ENCODE measurements at regions not wholly inside any gene's neighbourhood (a gene's known extent, or its start where the extent isn't known, plus 50 kb on each side); places are given as distances from the start of the nearest gene placed in this dataset.
"Not testable (repeated sequence)": the region's sequence is repeated elsewhere in the genome, so short reads cannot be mapped to it uniquely, and the experiment has no call there.

DNA sequence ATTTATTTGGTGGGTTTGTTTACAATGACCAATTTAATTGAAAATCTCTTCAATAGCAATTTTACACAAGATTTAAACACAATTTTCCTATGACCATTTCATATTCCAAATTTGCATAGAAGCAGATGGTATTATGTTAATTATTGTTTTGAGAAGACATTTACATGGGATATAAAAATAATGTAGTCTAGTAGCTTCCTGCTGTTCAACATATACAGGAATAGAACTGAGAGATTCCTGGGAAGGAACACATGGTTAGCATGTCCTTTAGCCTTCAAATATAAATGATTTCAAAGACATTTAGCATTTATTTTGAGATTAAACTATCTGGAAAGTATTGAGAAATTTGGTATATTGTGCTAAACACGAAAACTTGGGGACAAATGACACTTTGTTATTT lies 129.6 kb downstream of the KCNE4 start:
- DNase-seq: no peak

- no peak for DNase-seq
Measured at GRCh38 chr2:223182356-223182755, 130.4 kb downstream of the KCNE4 start.

DNA sequence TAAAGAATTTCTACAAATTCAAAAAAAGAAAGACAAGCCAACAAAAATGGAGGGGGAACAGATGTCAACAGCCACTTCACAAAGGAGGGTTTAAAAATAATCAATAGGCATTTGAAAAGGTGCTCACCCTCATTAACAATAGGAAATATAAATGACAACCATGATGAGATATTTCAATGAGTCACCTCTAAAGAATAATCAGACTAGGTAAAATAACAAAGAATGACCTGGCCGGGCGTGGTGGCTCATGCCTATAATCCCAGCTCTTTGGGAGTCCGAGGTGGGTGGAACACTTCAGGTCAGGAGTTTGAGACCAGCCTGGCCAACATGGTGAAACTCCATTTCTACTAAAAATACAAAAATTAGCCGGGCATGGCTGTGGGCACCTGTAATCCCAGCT lies 133.6 kb downstream of the KCNE4 start:
- DNase-seq: no peak

DNA sequence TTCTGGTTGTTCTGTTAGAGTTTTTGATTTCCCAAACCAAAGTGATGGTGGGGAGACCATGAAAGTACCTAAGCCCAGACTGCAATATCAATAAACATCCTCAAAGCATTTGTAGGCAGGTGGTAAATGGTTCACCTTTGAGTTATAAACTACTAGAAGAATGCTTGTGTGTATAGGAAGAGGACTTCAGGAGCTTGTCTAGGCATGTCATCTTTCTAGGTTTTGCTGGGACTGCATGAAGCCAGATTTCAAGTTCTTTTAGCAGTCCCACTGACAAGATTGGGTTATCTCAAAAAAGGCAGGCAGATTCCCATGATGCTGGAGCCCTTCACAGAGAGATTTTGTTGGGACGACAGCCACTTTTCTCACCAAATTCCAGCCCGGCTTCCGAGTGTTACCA lies 135.3 kb downstream of the KCNE4 start:
- no peak for DNase-seq

GRCh38 chr2:223190561-223191206 lies 138.7 kb downstream of the KCNE4 start:
- not testable (repeated sequence) for DNase-seq

GRCh38 chr2:223196331-223196730 lies 144.3 kb downstream of the KCNE4 start:
- no peak for DNase-seq

DNA sequence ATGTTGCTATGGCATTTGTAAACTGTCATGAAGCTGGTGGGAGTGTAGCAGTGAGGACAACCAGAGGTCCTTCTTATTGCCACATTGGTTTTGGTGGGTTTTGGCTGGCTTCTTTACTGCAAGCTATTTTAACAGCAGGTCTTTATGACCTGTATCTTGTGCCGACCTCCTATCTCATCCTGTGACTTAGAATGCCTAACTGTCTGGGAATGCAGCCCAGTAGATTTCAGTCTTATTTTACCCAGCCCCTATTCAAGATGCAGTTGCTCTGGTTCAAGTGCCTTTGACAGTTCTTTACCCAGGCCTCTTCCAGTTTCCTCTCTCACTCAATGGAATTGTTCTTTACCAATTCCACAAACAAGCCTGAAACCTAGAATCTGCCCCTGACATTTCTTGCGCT lies 145.1 kb downstream of the KCNE4 start:
- DNase-seq: no peak

DNA sequence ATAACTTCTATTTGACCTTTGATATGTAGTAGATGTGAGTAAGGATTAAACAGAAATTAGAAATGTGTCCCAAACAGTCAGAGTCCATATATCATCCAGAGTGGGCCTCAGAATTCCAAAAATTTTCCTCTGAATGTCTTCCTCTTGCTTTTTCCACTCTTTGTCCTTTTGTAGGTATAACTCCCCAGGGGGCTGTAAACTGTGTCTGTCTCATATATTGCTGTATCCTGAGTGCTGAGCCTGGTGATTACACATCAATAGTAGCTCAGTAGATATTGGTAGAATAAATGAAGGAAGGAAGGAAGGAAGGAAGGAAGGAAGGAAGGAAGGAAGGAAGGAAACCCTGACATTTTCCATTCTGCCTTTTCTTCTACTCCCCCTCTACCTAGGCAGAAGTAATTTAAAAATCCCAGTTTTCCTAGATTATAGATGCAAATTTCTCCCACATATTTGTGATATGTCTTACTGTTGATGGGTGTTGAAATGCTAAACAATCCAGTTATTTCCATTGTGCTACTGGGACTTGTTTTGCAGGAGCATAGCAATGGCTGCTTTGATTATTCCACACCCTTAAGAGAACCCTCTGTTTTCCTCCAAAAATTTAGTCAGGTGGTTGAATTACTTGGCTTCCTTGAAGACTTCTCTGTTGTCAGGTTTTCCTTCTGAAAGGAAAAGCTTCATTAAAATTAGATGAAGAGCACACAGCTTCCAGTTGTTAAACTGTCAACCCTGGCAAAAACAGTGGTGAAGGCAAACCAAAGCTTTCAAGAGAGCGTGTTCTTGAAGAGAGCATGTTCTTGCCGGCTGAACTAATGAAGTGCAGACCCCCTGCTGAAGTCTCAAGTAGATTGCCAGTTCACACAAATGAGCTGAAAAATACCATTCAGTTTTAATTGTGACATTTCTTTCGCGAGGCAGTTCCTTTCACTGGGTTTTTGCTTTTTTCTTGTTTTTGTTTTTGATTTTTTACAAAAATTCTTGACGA lies 147.8 kb downstream of the KCNE4 start:
- DNase-seq: no peak

- DNase-seq: no peak
Measured at GRCh38 chr2:223203971-223204929, 152.3 kb downstream of the KCNE4 start.

DNA sequence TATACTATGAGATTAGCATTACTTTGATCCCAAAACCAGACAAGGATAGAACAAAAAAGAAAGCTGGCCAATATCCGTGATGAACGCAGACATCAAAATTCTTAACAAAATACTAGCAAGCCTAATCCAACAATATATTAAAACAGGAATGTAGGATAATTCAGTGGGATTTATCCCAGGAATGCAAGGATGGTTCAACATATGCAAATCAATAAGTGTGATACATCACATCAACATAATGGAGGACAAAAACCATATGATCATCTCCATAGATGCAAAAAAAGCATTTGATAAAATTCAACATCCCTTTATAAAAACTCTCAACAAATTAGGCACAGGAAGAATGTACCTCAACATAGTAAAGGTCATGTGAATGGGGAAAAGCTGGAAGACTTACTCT lies 158.5 kb downstream of the KCNE4 start:
- DNase-seq: no peak

DNA sequence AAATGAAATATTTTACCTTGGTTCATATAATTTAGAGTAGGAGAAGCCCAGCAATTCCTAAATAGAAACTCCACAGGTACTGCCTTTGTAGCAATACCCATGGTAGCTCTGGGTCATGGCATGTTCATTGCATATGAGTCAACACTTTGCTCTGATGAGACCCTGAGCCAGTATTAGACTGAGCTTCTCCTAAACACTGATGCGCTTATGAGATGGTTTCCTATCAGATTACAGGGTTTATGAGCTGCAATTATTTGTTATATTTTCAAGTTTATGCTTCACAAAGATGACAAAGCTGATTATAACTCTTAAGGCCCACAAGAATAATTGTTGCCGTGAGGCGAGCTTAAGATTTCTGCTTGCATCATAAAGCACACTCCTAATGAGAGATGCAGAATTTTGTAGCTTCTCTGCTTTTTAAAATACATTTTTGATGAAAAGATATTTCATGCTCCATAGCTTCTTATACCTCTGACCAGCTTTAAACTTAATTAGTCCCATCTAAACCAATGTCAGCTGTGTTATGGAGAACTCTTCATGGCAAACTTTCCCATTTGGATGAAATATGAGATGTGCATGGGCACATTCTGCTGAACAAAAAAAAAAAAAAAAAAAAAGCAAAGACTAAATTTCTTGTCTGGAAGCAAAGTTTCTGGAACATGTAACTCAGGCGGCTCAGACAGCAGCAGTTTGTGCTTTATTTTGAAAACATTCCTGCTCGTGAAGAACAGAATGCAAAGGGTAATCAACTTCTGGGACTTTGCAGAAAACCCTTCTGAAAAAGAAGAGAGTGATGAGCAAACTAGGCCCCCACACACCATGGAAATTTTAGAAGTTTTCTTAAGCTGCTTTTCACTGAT lies 162.6 kb downstream of the KCNE4 start:
- no peak for DNase-seq

- DNase-seq: no peak
Measured at GRCh38 chr2:223215254-223215516, 163.2 kb downstream of the KCNE4 start.

DNA sequence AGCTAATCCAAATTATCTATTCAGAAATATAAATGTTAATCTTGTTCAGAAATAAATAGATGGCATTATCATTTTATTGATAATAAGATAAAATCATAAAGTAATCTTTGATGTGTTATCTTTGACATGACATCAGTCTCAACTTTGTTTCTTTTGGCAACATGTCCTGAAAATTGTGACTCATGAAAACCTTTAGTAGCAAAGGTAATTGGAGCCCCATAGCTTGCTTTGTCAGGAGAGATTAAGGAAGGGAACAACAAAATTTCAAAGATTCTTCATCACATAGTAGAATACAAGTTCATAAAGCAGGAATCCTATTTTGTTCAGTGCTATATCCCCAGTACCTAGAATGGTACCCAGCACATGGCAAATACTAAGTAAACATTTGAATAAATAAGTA lies 165.4 kb downstream of the KCNE4 start:
- no peak for DNase-seq

DNA sequence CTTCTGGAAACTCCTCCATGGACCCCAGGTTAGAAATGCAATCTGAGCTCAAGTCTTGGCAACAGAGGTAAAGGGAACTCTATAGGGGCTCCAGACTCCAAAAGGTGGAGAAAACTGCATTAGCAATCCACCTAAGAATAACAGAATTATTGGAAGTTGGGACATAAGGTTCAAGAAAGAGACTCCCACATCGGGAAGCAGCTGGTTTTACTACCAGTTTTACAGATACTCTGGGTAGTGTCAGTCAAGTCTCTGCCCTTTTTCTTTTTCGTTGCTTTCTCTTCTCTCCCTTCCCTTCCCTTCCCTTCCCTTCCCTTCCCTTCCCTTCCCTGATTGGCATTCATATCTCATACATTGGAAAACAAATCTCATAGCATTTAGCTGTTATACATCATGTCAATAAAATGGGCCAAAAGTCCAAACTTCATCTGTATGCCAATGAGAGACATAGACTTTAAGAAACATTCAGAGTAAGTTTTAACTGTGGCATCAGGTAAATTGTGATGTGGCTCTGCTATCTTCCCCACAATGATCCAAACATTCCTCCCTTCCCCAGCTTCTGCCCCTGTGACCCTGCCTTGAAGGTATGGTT lies 166.7 kb downstream of the KCNE4 start:
- no peak for DNase-seq

GRCh38 chr2:223219872-223220657 lies 168.1 kb downstream of the KCNE4 start:
- no peak for DNase-seq

DNA sequence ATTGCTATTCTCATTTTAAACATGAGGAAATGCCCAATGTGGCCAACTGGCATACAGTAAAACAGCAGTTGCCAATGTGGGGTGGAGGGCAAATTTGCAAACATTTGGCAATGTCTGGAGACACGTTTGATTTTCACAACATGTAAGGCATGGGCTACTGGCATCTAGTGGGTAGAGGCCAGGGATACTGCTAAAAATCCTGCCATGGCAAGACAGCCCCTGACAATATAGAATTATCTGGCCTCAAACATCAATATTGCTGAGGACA lies 168.6 kb downstream of the KCNE4 start:
- DNase-seq: no peak

- DNase-seq: no peak
Measured at GRCh38 chr2:223221139-223221835, 169.3 kb downstream of the KCNE4 start.

DNA sequence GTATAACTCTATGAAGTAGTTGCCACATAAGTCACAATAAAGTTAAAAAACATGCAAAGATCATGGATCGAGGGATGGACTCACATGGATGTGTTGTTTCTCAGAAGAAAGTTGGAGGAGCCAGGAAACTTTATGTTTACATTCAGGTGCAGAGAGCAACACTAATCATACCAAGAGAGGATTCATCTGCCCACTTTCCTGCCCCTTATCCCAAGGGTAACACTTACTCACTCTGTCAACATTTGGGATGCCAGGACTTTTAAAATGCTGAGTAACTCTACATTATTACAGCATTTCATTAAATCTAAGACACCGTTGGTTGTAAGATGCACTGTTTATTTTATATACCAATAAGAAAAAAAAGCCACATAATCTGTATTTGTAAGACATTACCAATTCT lies 170.4 kb downstream of the KCNE4 start:
- peak; percentile 20 for DNase-seq

DNA sequence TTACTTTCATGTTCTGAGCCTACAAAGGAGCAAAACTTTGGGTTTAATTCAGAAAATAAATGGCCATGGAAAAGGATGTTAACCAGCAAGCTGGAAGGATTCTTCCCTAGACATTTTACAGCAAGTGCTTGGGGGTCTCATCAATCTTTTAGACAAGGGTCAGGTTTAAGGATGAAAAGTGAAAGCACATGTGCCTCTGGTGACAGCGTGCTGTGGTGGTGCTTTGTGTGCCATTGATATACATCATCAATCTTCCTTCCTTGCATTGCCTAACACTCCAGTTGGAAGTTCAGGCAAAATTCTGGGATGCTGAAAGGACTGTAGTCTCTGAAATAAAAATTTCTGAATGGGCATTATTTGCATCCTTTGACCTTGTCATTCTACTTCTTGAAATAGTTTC lies 171.2 kb downstream of the KCNE4 start:
- DNase-seq: no peak

- DNase-seq: no peak
Measured at GRCh38 chr2:223225266-223225665, 173.3 kb downstream of the KCNE4 start.

GRCh38 chr2:223226264-223226663 lies 174.3 kb downstream of the KCNE4 start:
- no peak for DNase-seq

All from dermis blood vessel endothelial cell (primary cell).